ENCODE measurements at regions not wholly inside any gene's neighbourhood (a gene's known extent, or its start where the extent isn't known, plus 50 kb on each side); places are given as distances from the start of the nearest gene placed in this dataset.

- Histone ChIP-seq H2BK5ac (ENCODE audit: low read depth, low read length, poor library complexity, severe bottlenecking) (no peak overlapping the region), H3K9me3 (ENCODE audit: control insufficient read depth, low read length) (no peaks in the 10 kb centered on the region), H3K4ac (ENCODE audit: low read depth in 1 of 2, low read length in 2 of 2) (no peak overlapping the region), H4K8ac (ENCODE audit: low read length) (no peak overlapping the region), H2BK120ac (ENCODE audit: low read depth, low read length) (no peak overlapping the region), H3K79me1 (replicated peaks; ENCODE audit: low read length, poor library complexity, severe bottlenecking) (no peaks in the 10 kb centered on the region), H3K23ac (ENCODE audit: low read length in 2 of 2) (no peak overlapping the region), H3K4me3 (ENCODE audit: insufficient read depth in 1 of 2, low read depth in 1 of 2, low read length in 2 of 2) (no peak overlapping the region), H3K27ac (ENCODE audit: low read length, poor library complexity, severe bottlenecking) (no peak overlapping the region), H3K14ac (ENCODE audit: low read length in 2 of 2) (no peak overlapping the region), H4K91ac (ENCODE audit: low read length) (no peak overlapping the region), H3K18ac (ENCODE audit: low read depth in 1 of 2, low read length in 2 of 2) (no peak overlapping the region), H3K36me3 (ENCODE audit: control insufficient read depth in 1 of 2, insufficient read depth in 2 of 2, low read depth in 1 of 2, low read length in 2 of 2) (no peaks in the 10 kb centered on the region), H3K4me1 (ENCODE audit: control insufficient read depth, insufficient read depth, low read depth, low read length) (no peaks in the 10 kb centered on the region), H3K4me2 (ENCODE audit: low read length, poor library complexity, severe bottlenecking) (no peak overlapping the region), H2BK12ac (ENCODE audit: low read length in 2 of 2) (no peak overlapping the region), H2AFZ (ENCODE audit: low read depth, low read length) (no peak overlapping the region), H2AK5ac (ENCODE audit: low read length, severe bottlenecking) (no peak overlapping the region), H3K9ac (ENCODE audit: low read length) (no peak overlapping the region), H3K27me3 (ENCODE audit: control insufficient read depth in 1 of 2, insufficient read depth in 1 of 2, low read length in 2 of 2) (no peaks in the 10 kb centered on the region), H2BK15ac (ENCODE audit: low read depth, poor library complexity, severe bottlenecking) (no peak overlapping the region)
- WGBS: 52% methylated on average over 5 of the region's 5 CpGs
- peak; percentile 6 for DNase-seq
Measured at GRCh38 chr1:220363196-220363837, 91.1 kb upstream of the RAB3GAP2 start.

GRCh38 chr1:220356981-220357850 lies 85.0 kb upstream of the RAB3GAP2 start:
- Histone ChIP-seq H3K79me1 (replicated peaks; ENCODE audit: low read length, poor library complexity, severe bottlenecking) (no peaks in the 10 kb centered on the region), H3K18ac (ENCODE audit: low read depth in 1 of 2, low read length in 2 of 2) (no peak overlapping the region), H3K9ac (ENCODE audit: low read length) (no peak overlapping the region), H3K4me2 (ENCODE audit: low read length, poor library complexity, severe bottlenecking) (no peak overlapping the region), H3K36me3 (ENCODE audit: control insufficient read depth in 1 of 2, insufficient read depth in 2 of 2, low read depth in 1 of 2, low read length in 2 of 2) (no peaks in the 10 kb centered on the region), H3K27me3 (ENCODE audit: control insufficient read depth in 1 of 2, insufficient read depth in 1 of 2, low read length in 2 of 2) (no peaks in the 10 kb centered on the region), H2AFZ (ENCODE audit: low read depth, low read length) (no peak overlapping the region), H3K14ac (ENCODE audit: low read length in 2 of 2) (no peak overlapping the region), H3K4me1 (ENCODE audit: control insufficient read depth, insufficient read depth, low read depth, low read length) (no peaks in the 10 kb centered on the region), H2BK15ac (ENCODE audit: low read depth, poor library complexity, severe bottlenecking) (no peak overlapping the region), H3K9me3 (ENCODE audit: control insufficient read depth, low read length) (no peaks in the 10 kb centered on the region), H3K4me3 (ENCODE audit: insufficient read depth in 1 of 2, low read depth in 1 of 2, low read length in 2 of 2) (no peak overlapping the region), H3K27ac (ENCODE audit: low read length, poor library complexity, severe bottlenecking) (no peak overlapping the region), H3K23ac (ENCODE audit: low read length in 2 of 2) (no peak overlapping the region), H2BK12ac (ENCODE audit: low read length in 2 of 2) (no peak overlapping the region), H2BK5ac (ENCODE audit: low read depth, low read length, poor library complexity, severe bottlenecking) (no peak overlapping the region), H2BK120ac (ENCODE audit: low read depth, low read length) (no peak overlapping the region), H4K91ac (ENCODE audit: low read length) (no peak overlapping the region), H3K4ac (ENCODE audit: low read depth in 1 of 2, low read length in 2 of 2) (no peak overlapping the region), H2AK5ac (ENCODE audit: low read length, severe bottlenecking) (no peak overlapping the region), H4K8ac (ENCODE audit: low read length) (no peak overlapping the region)
- no peak for DNase-seq
- WGBS: 78% methylated on average over 1 of the region's 6 CpGs

DNA sequence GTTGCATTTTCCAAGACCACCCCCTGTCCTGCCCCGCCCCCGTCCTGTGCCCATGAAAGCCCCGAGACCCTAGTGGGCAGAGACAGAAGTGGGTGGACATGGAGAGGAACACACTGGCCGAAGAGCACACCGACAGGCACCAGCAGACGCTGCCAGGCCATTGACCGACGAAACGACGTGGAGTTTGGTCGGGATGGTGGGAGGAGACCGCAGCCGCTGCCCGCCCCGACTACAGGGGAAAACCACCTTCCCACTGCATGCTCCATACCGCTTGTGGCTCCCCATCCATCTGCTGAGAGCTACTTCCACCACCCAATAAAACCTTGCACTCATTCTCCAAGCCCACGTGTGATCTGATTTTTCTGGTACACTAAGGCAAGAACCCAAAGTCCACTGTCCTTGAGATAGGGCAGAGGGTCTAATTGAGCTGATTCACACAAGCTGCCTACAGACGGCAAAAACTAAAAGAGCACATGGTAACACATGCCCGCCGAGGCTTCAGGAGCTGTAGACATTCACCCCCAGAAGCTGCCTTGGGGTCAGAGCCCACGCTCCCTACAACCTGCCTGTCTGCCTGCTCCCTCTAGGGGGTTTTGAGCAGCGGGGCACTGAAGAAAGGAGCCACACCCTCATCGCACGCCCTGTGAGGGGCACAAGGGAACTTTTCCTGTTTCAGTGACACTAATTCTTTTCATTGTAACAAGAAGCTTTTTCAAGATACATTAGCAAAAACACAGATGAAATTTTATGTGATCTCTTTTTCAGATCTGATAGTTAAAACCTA lies 81.2 kb upstream of the RAB3GAP2 start:
- H3K9ac ChIP-seq (ENCODE audit: low read length): no peak overlapping the region
- H3K79me1 ChIP-seq (replicated peaks; ENCODE audit: low read length, poor library complexity, severe bottlenecking): no peaks in the 10 kb centered on the region
- no peak overlapping the region for H4K91ac ChIP-seq (ENCODE audit: low read length)
- H3K18ac ChIP-seq (ENCODE audit: low read depth in 1 of 2, low read length in 2 of 2): no peak overlapping the region
- no peak overlapping the region for H3K4me3 ChIP-seq (ENCODE audit: insufficient read depth in 1 of 2, low read depth in 1 of 2, low read length in 2 of 2)
- no peak overlapping the region for H3K14ac ChIP-seq (ENCODE audit: low read length in 2 of 2)
- no peaks in the 10 kb centered on the region for H3K9me3 ChIP-seq (ENCODE audit: control insufficient read depth, low read length)
- H3K27ac ChIP-seq (ENCODE audit: low read length, poor library complexity, severe bottlenecking): no peak overlapping the region
- no peak overlapping the region for H3K23ac ChIP-seq (ENCODE audit: low read length in 2 of 2)
- H3K4me2 ChIP-seq (ENCODE audit: low read length, poor library complexity, severe bottlenecking): no peak overlapping the region
- no peaks in the 10 kb centered on the region for H3K4me1 ChIP-seq (ENCODE audit: control insufficient read depth, insufficient read depth, low read depth, low read length)
- H2BK15ac ChIP-seq (ENCODE audit: low read depth, poor library complexity, severe bottlenecking): no peak overlapping the region
- no peak overlapping the region for H2AFZ ChIP-seq (ENCODE audit: low read depth, low read length)
- WGBS: 86% methylated on average over 24 of the region's 24 CpGs
- H3K27me3 ChIP-seq (ENCODE audit: control insufficient read depth in 1 of 2, insufficient read depth in 1 of 2, low read length in 2 of 2): peaks cover 0 to 1% of the 10 kb centered on the region in 2 experiments
- no peak overlapping the region for H2BK120ac ChIP-seq (ENCODE audit: low read depth, low read length)
- H2AK5ac ChIP-seq (ENCODE audit: low read length, severe bottlenecking): no peak overlapping the region
- no peak overlapping the region for H3K4ac ChIP-seq (ENCODE audit: low read depth in 1 of 2, low read length in 2 of 2)
- DNase-seq: no peak
- no peak overlapping the region for H4K8ac ChIP-seq (ENCODE audit: low read length)
- no peak overlapping the region for H2BK12ac ChIP-seq (ENCODE audit: low read length in 2 of 2)
- no peak overlapping the region for H2BK5ac ChIP-seq (ENCODE audit: low read depth, low read length, poor library complexity, severe bottlenecking)
- H3K36me3 ChIP-seq (ENCODE audit: control insufficient read depth in 1 of 2, insufficient read depth in 2 of 2, low read depth in 1 of 2, low read length in 2 of 2): no peaks in the 10 kb centered on the region

- H3K4me2 ChIP-seq (ENCODE audit: low read length, poor library complexity, severe bottlenecking): no peak overlapping the region
- no peak overlapping the region for H2BK15ac ChIP-seq (ENCODE audit: low read depth, poor library complexity, severe bottlenecking)
- no peak overlapping the region for H3K9ac ChIP-seq (ENCODE audit: low read length)
- H3K4me1 ChIP-seq (ENCODE audit: control insufficient read depth, insufficient read depth, low read depth, low read length): no peaks in the 10 kb centered on the region
- no peak overlapping the region for H2AK5ac ChIP-seq (ENCODE audit: low read length, severe bottlenecking)
- H3K79me1 ChIP-seq (replicated peaks; ENCODE audit: low read length, poor library complexity, severe bottlenecking): no peaks in the 10 kb centered on the region
- H3K18ac ChIP-seq (ENCODE audit: low read depth in 1 of 2, low read length in 2 of 2): no peak overlapping the region
- H3K27ac ChIP-seq (ENCODE audit: low read length, poor library complexity, severe bottlenecking): no peak overlapping the region
- no peak overlapping the region for H2BK5ac ChIP-seq (ENCODE audit: low read depth, low read length, poor library complexity, severe bottlenecking)
- no peak overlapping the region for H3K23ac ChIP-seq (ENCODE audit: low read length in 2 of 2)
- H3K4ac ChIP-seq (ENCODE audit: low read depth in 1 of 2, low read length in 2 of 2): no peak overlapping the region
- H2AFZ ChIP-seq (ENCODE audit: low read depth, low read length): no peak overlapping the region
- DNase-seq: no peak
- H2BK12ac ChIP-seq (ENCODE audit: low read length in 2 of 2): no peak overlapping the region
- no peaks in the 10 kb centered on the region for H3K9me3 ChIP-seq (ENCODE audit: control insufficient read depth, low read length)
- H4K8ac ChIP-seq (ENCODE audit: low read length): no peak overlapping the region
- no peaks in the 10 kb centered on the region for H3K36me3 ChIP-seq (ENCODE audit: control insufficient read depth in 1 of 2, insufficient read depth in 2 of 2, low read depth in 1 of 2, low read length in 2 of 2)
- WGBS: 72% methylated on average over 4 of the region's 7 CpGs
- no peak overlapping the region for H3K14ac ChIP-seq (ENCODE audit: low read length in 2 of 2)
- H3K4me3 ChIP-seq (ENCODE audit: insufficient read depth in 1 of 2, low read depth in 1 of 2, low read length in 2 of 2): no peak overlapping the region
- peaks cover 0 to 3% of the 10 kb centered on the region in 2 experiments for H3K27me3 ChIP-seq (ENCODE audit: control insufficient read depth in 1 of 2, insufficient read depth in 1 of 2, low read length in 2 of 2)
- no peak overlapping the region for H4K91ac ChIP-seq (ENCODE audit: low read length)
- H2BK120ac ChIP-seq (ENCODE audit: low read depth, low read length): no peak overlapping the region
Measured at GRCh38 chr1:220348211-220348610, 76.0 kb upstream of the RAB3GAP2 start.
